VCaP (cell line): ENCODE measurements at regions not wholly inside any gene's neighbourhood (a gene's known extent, or its start where the extent isn't known, plus 50 kb on each side); places are given as distances from the start of the nearest gene placed in this dataset.

ENCODE experiments used
- H3K27ac ChIP-seq: fragments of 450-650 bp; 2 replicates; pipeline ENCODE4 v1.5.1; 2017
- TF ChIP-seq, protein P1 (sequence below): fragments of 450-650 bp; conservative IDR thresholded peaks from 2 replicates; pipeline ENCODE4 v1.5.1; 2017; ENCODE audit warnings: mild to moderate bottlenecking, moderate library complexity

DNA sequence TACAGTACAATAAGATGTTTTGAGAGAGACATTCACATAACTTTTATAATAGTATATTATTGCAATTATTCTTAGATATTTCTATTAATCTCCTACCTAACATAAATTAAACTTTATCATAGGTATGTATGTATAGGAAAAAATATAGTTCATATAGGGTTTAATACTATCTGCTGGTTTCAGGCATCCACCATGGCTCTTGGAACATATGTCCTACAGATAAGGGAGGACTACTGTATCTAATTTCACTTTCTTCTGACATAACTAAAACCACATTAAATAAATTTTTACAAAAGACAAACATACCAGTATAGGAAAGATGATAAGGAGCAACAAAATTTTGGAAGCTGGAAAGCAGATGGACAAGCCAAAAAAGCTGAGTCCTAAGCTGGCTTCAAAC lies 67.9 kb upstream of the TMEM17 start:
- H3K27ac ChIP-seq: no peak overlapping the region
- TF ChIP-seq, protein P1, sequence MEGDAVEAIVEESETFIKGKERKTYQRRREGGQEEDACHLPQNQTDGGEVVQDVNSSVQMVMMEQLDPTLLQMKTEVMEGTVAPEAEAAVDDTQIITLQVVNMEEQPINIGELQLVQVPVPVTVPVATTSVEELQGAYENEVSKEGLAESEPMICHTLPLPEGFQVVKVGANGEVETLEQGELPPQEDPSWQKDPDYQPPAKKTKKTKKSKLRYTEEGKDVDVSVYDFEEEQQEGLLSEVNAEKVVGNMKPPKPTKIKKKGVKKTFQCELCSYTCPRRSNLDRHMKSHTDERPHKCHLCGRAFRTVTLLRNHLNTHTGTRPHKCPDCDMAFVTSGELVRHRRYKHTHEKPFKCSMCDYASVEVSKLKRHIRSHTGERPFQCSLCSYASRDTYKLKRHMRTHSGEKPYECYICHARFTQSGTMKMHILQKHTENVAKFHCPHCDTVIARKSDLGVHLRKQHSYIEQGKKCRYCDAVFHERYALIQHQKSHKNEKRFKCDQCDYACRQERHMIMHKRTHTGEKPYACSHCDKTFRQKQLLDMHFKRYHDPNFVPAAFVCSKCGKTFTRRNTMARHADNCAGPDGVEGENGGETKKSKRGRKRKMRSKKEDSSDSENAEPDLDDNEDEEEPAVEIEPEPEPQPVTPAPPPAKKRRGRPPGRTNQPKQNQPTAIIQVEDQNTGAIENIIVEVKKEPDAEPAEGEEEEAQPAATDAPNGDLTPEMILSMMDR: no peak

DNA sequence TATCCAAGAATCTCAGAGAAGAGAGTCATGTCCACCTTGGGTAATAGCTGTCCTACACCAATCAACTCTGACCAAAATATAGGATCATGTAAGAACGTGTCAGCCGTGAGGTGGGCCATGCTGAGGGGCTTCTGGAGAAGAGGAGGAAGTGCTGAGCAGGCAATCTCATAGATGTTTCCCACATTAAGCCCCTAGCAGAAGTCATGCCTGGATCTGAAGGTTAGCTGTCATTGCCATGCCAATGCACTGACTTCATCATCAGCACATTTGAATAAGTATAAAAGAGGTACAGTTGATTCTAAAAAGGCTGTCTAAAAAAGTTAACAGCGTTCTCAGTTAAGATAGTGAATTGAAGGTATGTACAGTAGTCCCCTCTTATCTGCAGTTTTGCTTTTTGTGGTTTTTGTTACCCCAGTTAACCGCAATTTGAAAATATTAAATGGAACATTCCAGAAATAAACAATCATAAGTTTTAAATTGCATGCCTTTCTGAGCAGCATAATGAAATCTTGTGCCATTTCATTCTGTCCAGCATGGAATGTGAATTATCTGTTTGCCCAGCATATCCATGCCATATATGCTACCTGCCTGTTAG lies 67.2 kb upstream of the TMEM17 start:
- TF ChIP-seq, protein P1: no peak
- no peak overlapping the region for H3K27ac ChIP-seq

DNA sequence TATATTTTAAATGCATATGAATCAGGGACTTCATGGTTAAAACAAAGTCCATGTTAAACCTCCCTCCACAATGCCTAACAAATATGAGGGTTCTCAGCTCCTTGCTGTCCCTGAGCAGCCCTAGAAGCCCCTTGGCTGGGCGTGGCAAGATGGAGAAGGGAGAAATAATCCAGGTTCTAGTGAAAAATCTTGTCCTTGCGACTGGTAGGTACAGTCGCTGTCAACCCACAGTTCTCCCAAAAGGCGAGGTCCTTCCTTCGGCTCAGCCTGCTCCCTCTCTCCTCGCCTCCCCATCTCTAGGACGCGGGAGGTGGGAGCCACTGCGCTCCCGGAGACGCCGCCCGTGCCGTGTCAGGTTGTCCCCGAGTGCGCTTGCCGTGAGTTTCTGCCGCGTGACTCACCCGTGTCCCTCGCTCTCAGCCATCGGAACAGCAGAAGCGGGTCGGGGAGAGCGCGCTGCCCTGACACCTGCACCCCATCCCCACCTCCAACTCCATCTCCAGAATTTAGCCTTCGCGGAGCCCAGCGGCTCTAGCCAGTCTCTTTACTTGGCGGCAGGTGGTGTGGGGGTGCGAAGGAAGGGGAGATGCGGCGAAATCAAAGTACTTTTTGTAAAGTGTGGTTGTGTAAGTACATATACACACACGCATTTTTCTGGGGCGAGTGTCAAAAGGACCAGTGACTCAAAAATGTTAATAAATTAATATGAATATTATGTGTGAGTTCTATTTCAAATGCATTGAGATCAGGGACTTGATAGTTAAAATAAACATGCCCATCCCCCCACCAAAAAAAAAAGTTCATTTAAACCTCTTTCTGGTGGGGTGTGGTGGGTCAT lies 65.1 kb upstream of the TMEM17 start:
- peak overlapping the region; percentile 67 for H3K27ac ChIP-seq
- TF ChIP-seq, protein P1: no peak

DNA sequence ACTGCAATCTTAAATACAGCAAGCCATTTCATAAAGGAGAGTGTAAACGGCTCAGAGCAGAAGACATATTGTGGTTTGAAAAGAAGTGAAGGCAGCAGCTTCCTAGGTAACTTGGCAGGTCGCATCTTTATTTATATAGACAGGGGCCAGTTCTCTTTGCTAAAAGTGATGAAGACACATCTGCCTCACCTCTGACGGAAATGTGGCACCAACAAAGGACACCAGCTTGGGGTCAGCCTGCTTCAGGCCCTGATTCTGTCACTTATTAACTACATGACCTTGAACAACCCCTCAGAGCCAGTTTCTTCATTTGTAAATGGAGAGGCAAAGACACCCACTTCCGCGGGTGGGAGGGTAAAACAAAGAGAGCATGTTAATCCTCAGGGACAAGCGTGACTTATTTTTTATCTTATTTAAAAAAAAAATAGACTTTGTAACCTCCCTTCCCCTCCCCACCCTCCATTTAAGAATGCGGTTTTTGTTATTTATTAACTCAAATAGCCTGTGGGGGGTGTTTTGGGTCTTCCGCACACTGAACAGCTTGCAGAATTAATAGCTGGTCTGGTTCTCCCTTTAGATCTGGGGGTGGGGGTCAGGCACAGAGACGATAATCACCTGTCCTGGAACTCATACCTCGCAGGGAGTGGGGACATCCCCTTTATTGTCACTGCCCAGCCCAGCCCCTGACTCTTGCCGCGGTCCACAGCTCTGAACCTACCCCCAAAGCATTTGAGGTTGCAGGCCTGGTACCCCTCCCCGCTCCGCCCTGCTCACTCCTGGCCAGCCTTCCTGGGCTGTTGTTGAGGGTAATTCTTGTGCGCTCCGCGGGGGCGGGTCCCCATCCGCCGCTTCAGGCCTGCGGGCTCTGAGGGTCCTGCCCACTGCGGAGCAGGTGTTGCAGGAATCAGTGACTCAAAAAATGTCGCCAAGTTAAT lies 64.2 kb upstream of the TMEM17 start:
- TF ChIP-seq, protein P1: no peak
- peak overlapping the region; percentile 67 for H3K27ac ChIP-seq

DNA sequence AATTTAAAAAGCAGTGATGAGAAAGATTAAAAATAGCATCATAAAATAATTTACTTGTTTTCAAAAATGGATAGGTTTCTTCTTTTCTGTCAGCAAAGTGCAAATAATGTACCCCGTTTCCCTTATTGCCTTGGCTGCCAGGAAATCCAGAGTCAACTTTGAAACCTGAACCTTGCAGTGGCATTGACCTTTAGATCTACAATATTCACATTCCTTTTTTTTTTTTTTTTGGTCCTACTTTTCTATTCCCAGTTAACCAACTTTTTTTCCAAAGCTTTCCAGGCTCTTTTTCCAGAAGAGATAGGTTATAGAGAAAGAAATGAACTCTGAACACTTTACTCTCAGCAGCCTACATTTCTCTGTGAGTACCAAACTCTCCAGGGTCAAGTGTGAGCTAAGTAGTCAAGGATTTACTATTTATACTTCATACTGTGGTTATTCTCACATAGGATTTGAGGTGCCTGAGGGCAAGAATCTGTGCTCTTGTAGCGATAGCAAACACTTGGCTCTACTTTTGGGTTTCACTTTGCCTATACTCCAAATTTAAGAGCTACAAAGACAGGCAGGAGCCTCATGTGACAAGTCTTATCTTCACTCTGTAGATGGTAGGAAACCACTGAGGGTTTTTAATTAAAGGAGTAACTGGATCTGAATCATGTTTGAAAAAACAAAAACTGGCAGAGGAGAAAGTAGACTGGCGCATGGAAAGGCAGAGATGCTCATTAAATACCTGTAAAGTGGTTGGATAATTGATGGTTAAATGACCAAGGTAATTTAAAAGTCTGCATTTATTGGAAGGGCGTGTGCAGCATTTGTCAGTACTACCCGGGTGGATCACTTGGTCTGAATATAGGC lies 63.2 kb upstream of the TMEM17 start:
- TF ChIP-seq, protein P1: no peak
- H3K27ac ChIP-seq: peak overlapping the region; percentile 67

DNA sequence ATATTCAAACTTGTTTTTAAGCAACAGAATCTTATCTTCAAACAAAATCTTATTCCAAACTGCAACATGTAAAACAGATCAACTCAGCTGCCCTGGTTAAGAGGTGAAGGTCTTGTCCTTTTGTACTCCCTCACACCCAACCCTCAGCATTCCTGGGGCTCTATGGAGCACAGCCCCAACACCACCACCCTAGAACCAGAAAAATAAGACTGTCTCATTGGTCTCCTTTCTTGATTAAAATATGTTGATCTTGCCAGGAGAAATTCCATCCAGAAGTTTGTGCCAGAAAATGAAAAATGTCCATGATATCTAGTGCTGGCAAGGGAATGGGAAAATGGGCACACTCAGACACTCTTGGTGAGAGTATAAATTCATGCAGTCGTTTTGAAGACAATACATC lies 62.1 kb upstream of the TMEM17 start:
- TF ChIP-seq, protein P1: no peak

More for the DNA sequence above, 62.1 kb upstream of the TMEM17 start:
- H3K27ac ChIP-seq: peak overlapping the region; percentile 26; the same call in 1 of the 2 replicates
